Stimulated activated CD8-positive, alpha-beta memory T cell treated with anti-CD3 and anti-CD28 coated beads, Interleukin-4, amount 100 ng/mL, for 48 hours (primary cell): ENCODE measurements at regions not wholly inside any gene's neighbourhood (a gene's known extent, or its start where the extent isn't known, plus 50 kb on each side); places are given as distances from the start of the nearest gene placed in this dataset.
"Not testable (repeated sequence)": the region's sequence is repeated elsewhere in the genome, so short reads cannot be mapped to it uniquely, and the experiment has no call there.

ENCODE experiments used
- DNase-seq: peaks from one replicate; pipeline ENCODE4 v3.0.0-alpha.2; 2020

- not testable (repeated sequence) for DNase-seq
Measured at GRCh38 chr15:34528055-34528754, 55.2 kb downstream of the GOLGA8B start.

GRCh38 chr15:34527641-34528040 is 55.8 kb downstream of the GOLGA8B start:
- DNase-seq = not testable (repeated sequence)

- not testable (repeated sequence) for DNase-seq
Measured at GRCh38 chr15:34523849-34524248, 59.6 kb downstream of the GOLGA8B start.

GRCh38 chr15:34522601-34523000 is 60.9 kb downstream of the GOLGA8B start:
- not testable (repeated sequence) for DNase-seq

DNA sequence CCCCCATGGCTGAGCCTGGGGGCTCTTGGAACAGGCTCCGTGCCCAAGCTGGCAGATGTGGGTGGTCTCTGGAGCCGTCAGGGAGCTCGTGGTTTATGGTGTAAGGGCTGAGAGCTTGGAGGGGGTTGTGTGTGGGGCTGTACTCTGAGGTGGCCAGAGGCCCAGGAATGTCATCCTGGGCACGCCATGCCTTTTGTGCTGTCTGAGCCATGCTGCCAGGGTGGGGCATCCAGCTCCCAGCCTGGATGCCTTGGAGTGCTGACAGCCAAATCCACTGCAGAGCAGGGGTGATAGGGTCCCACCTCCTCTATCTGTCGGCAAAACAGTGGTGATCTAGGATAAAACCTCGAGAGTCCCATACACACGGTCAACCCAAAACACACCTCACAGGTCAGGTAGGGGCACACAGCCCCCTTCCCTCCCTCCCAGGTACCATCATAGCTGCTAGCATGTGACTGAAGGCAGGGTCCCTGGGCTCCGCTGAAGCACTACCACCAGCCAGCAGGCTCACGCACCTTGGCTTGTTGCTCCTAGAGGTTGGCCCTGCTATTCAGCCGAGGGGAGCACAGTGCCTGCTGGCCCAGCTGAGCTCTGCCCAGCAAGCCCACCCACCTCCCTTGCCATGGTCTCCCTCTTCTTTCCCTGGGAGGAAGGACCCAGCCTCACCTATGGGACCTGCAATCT is 61.5 kb downstream of the GOLGA8B start:
- not testable (repeated sequence) for DNase-seq

DNA sequence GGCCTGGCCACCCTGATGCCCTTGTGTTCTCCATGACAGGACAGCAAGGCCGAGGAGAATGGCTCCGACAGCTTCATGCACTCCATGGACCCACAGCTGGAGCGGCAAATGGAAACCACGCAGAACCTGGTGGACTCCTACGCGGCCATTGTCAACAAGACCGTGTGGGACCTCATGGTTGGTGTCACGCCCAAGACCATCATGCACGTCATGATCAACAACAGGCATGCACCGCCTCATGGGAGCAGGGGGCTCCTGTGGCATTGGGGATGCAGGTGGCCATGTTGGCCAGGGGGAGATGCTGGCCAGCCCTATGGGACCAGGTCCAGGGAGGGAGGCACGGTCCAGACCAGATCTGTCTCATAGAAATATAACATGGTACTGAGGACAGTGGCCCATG is 62.9 kb downstream of the GOLGA8B start:
- DNase-seq = no peak

DNA sequence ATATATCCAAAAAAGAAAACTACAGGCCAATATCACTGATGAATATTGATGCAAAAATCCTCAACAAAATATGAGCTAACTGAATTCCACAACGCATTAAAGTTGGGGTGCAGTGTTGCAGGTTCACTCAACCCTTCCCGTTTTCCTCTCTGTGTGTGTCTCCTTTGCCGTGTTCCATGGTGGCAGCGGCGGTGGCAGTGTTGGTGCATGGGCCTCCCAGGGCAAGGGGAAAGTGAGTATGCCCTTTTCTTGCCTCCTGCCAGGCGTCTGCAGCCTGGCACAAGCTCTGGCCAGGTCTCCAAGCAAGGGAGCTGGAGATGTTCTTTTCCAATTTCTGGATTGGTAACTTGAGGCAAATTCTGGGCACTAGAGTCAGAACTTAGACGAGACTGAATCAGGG is 63.4 kb downstream of the GOLGA8B start:
- DNase-seq = not testable (repeated sequence)

DNA sequence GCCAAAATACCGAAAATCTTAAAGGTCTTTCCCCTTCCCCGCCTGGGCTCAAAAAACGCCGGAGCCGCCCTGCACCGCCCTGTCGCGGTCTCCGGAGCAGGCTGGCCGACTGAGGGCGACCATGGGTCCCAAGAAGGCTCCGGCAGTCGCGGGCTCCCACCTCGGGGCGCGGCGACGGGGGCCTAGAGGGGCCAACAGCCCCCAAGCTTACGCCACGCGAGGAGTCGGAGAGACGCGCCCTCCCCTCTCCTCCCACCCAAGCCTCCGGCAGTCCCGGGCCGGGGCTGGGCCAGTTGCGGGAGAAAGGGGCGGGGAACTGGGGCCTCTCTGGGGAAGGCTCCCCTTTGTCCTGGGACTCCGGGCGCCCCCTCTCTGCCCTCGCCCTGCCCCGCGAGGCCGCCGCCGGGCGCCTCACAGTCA is 69.2 kb downstream of the GOLGA8B start:
- DNase-seq = peak; percentile 55

DNA sequence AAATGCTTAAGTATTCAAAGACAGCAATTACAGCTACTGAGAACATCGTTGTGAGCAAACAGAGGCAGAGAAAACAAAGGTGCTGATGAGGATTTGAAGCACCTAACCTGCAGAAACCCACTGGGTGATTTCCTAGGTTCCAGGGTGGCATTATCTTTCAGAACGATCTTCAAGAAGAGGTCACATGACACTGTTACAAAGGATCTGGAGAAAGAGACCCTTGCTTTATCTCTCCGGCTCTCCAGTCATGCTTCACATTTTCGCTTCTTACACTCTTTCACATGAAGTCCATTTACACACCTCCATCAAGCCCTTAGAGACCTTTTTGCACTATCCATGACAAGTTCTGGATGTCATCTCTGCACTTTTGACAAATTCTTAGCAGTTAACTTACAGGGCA is 70.8 kb downstream of the GOLGA8B start:
- DNase-seq = no peak

DNA sequence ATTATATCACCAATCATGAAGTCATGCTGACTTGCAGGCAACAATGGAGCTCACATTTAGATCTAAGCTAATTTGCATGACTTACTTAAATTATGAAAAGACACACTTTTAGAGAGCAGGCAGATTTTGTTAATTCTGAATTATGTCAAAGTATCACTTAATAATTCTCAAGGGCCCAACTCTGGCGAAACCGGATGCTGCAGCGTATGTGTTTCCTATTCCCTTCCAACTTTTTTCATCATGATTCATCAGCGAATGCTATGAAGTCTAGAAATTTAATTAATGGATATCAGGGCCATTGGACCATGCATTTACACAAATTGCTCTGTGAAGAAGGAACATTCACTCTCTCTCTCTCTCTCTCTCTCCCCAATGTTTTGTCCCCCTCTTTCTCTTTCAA is 63.5 kb upstream of the GOLGA8A start:
- no peak for DNase-seq

GRCh38 chr15:34496207-34496995 is 58.8 kb upstream of the GOLGA8A start:
- DNase-seq = no peak

DNA sequence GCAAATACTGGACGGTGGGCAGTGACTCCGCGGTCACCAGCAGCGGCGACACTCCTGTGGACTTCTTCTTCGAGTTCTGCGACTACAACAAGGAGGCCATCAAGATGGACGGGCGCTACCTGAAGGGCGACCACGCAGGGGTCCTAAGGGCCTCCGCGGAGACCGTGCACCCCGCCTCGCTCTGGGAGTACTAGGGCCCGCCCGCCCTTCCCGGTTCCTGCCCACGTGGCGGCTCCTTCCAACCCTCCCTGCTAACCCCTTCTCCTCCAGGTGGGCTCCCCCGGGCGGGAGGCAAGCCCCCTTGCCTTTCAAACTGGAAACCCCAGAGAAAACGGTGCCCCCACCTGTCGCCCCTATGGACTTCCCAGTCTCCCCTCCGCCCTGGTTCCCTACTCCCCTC is 58.1 kb upstream of the GOLGA8A start:
- DNase-seq = not testable (repeated sequence)

- no peak for DNase-seq
Measured at GRCh38 chr15:34494084-34494399, 56.4 kb upstream of the GOLGA8A start.

DNA sequence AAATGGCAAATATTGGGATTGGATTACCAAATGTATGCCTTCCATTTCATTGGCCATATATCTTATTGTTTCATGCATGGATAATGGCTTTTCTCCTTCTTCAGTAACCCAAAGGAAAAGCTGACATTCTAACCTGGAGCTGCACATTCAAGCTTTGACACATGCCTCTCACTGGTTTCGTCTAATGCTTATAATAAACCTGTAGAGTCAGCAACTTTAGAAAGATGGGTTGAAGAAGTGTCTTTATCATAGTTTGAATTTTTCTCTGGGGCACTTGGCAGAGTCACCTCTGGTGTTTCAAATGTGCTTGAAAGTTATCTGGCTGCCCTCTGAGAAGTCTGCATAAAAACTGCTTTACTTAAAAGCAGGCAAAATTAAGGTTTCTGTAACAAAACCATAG is 55.4 kb upstream of the GOLGA8A start:
- DNase-seq = no peak

GRCh38 chr15:34491488-34491887 is 53.9 kb upstream of the GOLGA8A start:
- DNase-seq = not testable (repeated sequence)

DNA sequence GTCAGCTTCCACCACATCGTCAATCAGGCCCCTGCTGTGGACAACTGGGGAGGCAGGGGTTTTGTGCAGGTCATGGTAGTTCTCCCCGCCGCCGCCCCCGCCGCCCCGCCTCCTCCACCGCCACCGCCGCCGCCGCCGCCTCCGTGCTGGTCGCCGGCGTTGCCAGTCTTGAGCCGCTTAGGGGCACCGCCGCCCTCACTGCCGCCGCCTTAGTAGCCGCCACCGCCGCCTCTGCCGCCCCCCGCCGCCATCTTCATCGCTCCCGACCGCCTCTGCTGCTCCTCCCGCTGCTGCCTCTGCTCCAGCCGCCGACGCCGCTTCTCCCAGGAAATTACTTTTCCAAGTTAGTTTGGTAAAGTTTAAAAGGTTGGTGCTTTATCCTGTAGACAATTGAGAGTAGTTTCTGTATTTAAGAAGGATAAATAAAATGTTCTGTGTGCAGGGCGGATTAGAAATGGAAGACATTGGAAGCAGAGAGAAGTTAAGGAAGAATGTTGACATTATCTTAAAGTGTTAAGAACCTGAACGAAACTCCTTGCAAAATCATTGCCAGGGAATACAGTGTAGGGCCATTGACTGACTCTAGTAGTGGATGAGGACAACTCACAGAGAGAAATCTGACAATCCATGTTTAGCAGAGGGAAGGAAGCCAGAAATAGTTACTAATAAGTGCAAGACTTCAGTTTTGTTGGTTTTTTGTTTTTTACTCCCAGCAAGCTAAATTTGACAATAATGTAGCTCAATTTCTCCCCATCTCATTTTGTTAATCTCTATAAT is 53.0 kb upstream of the GOLGA8A start:
- no peak for DNase-seq

- DNase-seq = not testable (repeated sequence)
Measured at GRCh38 chr15:34488973-34489959, 51.7 kb upstream of the GOLGA8A start.
